Hepatocyte (in vitro differentiated cells): ENCODE measurements at regions not wholly inside any gene's neighbourhood (a gene's known extent, or its start where the extent isn't known, plus 50 kb on each side); places are given as distances from the start of the nearest gene placed in this dataset.

ENCODE experiments used
- EZH2 ChIP-seq: fragments of 200-600 bp; sonication (generic); IDR thresholded peaks from 2 replicates; pipeline ENCODE4 v1.6.1; 2016; ENCODE audit warnings: antibody characterized with exemption, mild to moderate bottlenecking, borderline replicate concordance
- TF ChIP-seq, protein P1 (sequence below): fragments of 200-600 bp; sonication (generic); IDR thresholded peaks from 2 replicates; pipeline ENCODE4 v1.5.1; 2016; ENCODE audit warnings: antibody characterized with exemption, mild to moderate bottlenecking; ENCODE audit not compliant: poor library complexity

DNA sequence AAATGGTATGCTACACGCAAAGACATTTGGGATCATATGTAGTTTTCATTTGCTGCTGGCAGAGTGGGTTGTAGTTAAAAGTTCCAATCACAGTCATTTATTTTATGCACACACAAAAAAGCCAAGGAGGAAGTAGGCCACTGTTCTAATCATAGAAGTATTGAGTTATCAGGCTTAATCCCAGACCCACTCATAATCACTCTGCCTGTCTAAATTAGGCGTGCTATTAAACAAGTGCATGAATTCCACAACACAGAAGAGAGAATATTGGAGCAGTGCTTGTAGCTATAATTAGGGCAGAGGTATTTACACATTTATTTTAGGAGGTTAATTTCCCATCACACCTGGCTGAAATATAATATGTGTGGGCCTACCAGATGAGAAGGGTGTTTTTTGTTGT lies 65.7 kb upstream of the FIGN start:
- TF ChIP-seq EZH2: no peak
- TF ChIP-seq, protein P1, sequence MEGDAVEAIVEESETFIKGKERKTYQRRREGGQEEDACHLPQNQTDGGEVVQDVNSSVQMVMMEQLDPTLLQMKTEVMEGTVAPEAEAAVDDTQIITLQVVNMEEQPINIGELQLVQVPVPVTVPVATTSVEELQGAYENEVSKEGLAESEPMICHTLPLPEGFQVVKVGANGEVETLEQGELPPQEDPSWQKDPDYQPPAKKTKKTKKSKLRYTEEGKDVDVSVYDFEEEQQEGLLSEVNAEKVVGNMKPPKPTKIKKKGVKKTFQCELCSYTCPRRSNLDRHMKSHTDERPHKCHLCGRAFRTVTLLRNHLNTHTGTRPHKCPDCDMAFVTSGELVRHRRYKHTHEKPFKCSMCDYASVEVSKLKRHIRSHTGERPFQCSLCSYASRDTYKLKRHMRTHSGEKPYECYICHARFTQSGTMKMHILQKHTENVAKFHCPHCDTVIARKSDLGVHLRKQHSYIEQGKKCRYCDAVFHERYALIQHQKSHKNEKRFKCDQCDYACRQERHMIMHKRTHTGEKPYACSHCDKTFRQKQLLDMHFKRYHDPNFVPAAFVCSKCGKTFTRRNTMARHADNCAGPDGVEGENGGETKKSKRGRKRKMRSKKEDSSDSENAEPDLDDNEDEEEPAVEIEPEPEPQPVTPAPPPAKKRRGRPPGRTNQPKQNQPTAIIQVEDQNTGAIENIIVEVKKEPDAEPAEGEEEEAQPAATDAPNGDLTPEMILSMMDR: no peak
